HG02623 (cell line): ENCODE measurements at regions not wholly inside any gene's neighbourhood (a gene's known extent, or its start where the extent isn't known, plus 50 kb on each side); places are given as distances from the start of the nearest gene placed in this dataset.

Experiments
- ATAC-seq: cut with Tn5 transposase; IDR thresholded peaks from one replicate; pipeline ENCODE4 v1.9.1; 2021; ENCODE audit warnings: moderate library complexity; ENCODE audit not compliant: unreplicated experiment

DNA sequence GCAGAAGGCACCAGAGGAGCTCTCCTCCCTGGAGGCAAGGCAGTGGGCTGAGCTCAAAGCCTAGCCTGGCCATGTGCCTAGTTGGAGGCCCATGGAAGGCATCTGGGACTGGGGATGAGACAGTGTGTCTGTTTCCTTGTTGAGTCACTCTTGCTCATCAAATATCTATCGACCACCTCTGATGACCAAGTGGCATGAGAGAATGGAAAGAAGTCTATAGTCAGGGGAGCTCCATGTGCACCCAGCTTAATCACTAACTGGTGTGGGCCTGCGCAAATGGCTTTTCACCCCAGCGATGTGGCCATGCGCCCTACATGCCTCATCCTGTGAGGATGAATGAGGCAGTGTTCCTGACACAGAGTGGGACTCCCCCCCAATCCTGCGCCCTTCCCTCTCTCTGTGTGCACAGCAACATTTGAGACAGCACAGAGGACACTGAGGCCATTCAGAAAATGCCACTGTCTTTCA, 229.9 kb downstream of the RPS24 start:
- no peak for ATAC-seq

DNA sequence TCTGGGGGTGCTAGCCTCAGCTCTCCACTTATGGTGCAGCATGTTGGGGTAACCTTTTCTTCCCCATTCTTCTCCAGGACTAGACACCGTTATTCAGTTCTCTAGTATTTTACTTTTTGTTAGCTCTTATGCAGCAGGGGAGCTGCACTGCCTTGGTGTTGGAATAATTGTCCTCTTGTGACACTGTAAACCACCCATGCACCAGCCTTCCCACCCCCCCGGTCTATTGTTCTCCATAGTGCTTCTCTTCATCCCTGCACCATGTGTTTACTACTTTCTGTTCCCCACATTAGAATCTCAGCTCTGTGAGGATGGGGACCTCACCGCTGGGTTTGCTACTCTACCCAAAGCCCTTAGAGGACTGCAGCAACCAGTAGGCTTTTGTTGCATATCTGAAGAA, 230.7 kb downstream of the RPS24 start:
- no peak for ATAC-seq

DNA sequence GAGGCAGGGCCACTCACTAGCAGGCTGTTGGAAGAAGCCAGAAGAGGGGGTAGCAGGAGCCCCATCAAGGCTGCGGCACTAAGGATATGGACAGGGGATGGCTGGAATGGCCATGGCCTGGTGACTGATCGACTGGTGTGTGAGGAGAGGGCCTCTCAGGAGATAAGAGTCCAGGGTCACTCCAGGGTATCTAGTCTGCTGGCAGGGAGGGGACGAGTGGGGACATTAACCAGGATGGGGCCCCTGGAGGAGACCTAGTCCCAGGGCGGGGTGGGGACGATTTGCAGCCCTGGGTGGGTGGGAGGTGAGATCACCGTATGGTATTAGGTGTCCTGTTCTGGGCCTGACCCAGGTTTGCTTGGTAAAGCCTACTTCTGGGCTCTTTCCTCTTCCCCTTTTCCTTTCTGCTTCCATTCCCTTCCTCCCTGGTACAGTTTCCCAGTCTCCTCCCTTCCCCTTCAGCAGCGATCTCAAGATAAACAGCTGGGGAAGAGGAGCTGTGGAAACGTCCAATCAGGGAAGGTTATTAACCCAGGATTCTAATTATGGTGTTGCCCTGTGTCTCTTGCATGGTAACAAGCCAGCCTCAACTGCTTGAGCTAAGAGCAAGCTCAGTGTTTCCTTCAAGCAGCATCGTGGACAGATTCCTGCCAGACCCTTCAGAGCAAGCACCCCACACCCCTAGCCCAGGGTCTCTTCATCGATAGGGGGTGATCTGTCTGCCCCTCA, 233.2 kb downstream of the RPS24 start:
- no peak for ATAC-seq

DNA sequence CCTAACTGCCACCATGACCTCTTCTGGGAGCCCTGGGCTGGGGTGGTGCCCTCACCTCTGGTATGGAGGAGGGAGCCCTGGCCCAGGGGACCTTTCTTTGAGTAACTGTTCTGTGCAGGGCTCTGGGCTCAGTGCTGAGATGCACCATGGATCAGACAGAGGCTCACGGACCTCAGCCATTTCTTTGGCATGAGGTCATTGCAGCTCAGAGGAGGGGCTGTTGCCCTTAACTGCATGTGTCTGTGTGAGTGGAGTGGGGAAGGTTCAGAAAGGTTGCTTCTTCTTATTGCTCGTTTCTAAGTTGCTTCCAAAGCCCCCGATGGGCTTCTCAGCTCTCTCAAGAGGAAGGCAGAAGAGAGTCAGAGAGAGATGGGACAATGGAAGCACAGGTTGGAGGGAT, 233.9 kb downstream of the RPS24 start:
- ATAC-seq = no peak

DNA sequence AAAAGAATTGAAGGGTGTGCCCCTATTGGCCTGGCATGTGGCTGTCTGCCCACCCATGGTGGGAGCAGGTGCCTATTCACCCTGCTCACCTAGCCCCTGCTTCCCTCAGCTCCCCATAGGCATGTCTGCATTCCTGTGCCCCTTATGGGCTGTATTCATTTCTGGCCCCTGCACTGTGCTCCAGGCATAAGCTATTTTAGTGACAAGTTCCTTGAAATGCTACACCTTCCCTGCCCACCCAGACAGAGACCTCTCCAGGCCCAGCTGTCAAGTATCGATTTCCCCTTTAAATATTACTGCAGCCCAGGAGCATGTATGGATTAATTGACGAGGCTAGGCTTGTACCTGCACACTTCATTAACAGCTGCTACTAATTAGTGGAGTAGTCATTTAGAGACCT, 235.4 kb downstream of the RPS24 start:
- no peak for ATAC-seq

DNA sequence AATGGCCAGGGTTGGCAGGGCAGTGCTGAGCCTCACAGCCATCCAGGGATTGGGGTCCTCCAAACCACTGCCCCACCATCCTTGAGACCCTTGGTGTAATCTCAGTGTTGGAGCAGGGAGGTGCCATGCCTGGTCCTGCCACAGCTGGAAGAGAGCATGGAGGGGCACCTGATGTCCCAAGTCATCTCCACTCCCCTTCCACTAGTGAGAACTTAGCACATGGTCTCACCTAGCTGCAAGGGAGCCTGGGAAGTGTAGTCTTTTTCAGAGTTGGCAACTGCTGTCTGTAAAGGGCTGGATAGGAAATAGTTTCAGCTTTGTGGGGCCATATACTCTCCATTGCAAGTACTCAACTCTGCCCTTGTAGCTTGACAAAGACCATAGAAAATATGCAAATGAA, 238.7 kb downstream of the RPS24 start:
- no peak for ATAC-seq

DNA sequence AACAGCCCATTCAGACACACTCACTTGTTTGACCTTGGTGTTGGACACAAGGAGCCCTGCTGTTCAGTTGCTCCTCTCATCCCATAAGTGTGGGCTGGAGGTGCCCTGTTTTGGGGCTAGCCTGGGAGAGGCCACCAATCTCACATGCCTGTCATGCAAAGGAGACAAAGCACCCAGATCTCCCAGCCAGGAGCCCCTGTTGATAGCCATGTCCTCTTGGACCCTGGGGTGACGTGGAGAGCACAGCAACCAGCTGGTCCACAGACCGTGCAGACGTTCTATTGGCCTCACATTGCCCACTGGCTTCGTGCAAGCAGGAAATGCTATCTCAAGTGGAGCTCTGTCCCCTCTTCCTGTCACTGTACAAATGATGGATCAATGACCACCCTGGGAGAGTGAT, 240.8 kb downstream of the RPS24 start:
- ATAC-seq = no peak

DNA sequence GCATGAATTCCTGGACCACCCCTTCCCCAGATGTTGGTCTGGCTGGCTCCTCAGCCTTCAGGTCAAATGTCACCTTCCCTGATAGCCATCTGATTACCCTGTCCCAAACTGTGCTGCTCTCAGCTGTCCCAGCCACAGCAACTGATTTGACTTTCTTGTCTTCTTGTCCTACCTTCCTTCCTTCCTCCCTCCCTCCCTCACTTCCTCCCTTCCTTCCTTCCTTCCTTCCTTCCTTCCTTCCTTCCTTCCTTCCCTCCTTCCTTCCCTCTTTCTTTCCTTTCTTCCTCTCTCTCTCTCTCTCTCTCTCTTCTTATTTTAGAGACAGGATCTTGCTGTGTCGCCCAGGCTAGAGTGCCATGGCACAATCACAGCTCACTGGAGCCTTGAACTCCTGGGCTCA, 242.5 kb downstream of the RPS24 start:
- no peak for ATAC-seq

DNA sequence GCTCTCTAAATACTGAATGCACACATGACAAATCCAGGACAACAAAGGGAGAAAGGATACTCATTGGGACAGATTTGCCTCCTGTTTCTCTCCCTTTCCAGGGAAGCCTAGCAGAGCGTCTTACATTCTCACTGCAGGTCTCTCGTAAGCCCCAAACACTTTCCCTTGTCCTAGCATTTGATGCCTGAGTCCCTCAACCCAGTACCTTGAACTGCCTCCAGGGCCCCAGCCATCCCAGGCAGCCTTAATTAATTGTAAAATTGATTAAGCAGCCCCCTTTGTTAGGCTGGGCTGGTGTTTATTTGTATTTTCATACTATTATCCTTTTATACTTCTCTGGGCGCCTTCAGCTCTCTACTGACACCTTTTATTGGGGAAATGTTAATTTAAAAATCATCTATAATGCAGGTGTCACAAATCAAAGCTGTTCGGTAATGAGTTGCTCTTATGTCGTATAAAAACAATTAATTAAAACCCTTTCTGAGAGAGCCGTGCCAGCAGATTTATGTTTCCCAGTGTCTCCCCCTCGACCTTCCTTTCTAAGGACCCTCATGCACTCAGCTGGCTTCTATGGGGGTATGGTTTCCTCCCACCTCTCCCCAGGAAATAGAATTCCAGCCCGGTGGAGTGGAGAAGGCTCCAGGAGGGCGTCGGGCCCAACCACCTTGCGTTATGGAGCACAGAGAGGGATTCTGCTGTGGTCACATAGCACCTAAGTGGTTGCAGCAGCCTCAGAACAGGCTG, 243.8 kb downstream of the RPS24 start:
- ATAC-seq = no peak

DNA sequence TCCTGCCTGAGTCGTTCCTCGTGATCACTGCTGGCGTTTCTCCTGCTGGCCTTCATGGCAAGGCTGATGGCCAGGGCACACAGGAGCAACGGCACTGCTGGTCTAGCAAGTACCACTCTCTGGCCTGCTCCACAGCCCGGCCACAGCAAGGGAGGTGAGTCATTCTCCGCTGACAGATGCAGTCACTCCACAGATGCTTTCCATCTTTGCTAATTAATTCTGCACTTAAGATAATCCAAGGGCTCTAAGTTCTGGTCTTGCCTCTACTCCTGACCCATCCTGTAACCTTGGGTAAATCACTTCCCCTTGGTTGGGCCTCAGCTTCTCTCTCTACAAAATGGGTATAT, 244.4 kb downstream of the RPS24 start:
- ATAC-seq = no peak

DNA sequence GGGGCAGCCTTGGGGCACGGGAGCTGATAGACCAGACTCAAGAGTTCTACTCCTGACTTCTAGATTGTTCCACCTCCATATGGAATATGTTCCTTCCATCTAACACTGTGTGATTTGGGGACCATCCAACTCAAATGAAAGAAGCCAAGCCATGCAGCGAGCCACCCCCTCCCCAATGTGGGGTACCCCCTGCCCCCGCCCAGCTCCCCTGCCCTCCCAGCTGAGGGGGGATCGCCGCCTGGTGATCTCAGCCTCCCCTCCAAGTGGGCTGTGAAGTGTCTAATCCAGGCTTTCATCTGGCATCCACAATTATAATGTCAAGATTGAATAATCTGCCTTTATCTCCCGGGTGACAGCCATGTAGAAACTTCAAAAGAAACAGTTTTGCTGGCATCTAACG, 246.1 kb downstream of the RPS24 start:
- ATAC-seq = no peak

DNA sequence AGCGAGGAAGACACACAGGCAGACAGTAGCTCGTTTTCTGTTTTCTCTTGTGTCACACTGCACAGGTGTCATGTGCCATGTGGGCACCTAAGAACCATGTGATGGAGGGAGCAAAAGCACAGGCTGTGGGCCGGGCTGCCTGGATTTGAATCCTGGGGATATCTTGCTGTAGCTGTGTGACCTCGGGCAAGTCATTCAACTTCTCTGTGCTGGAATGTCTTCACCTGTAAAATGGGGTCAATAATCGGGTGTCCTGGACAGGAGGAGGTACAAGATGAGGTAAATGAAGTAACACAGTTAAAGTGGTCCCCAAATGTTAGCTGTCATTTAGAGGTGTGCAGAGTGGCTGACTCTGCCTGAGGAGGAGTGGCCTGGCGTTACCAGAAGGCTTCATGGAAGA, 246.9 kb downstream of the RPS24 start:
- ATAC-seq = no peak

DNA sequence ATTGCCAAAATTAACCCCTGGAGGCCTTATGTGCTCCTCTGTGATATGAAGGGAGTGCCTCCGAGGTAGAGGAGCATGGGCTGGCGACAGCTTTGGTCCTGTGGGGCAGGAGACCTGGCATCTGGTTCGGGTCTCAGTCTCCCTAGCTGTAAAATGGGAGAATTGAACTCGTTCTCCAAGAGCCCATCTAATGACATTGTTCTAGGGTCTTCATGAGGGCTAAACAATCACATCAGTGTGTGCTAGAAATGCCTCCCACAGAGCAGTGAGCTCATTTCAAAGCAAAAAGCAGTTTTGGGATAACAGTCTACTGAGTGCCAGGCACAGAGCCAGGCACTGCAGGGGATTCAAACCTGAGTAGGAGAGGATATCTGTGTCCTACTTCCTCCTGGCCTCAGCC, 248.0 kb downstream of the RPS24 start:
- no peak for ATAC-seq

DNA sequence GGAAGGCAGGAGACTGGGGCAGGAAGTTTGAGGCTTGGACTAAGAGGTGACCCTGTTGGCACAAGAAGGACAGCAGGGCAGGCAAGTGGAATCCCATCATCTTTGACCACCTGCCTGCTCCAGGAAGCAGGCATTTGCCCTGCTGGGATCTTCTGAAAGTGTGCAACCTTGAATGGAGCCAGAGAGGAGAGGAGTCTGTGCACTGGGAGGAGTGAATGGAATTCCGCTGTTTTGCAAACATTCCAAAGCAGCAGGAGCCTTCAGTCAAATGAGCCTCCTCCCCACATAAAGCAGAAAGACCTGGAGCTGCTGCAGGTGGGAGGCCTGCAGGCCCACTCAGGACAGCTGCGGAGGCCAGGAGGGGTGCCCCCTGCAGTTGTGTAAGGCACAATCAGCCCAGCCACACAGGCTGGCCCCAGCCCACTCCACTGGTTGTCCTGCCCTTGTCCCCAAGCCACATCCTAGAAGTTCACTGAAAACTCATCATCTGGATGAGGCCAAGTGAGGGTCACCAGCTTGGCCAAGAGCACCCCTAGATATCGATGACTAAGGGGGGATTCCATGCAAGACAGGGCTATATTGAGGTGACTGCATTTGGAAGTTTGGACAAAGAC, 249.5 kb downstream of the RPS24 start:
- no peak for ATAC-seq

DNA sequence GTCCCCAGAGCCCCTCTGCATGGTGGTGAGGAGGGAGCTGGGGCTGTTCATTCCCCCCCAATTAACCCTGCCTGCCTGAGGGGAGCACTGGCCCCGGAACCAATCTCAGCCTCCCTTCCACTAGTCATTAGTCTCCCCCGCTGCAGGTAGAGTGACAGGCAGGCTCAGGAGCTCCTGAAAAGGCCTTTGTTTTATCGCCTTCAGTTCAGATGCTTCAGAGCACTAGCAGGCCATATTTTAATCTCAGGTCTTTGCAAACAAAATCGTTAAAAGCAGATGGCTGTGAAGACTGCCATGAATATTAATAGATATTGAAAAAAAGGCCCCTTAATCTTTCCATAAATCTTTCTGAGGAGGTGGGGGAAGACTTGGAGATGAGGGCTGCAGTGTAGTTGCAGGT, 250.7 kb downstream of the RPS24 start:
- ATAC-seq = no peak

DNA sequence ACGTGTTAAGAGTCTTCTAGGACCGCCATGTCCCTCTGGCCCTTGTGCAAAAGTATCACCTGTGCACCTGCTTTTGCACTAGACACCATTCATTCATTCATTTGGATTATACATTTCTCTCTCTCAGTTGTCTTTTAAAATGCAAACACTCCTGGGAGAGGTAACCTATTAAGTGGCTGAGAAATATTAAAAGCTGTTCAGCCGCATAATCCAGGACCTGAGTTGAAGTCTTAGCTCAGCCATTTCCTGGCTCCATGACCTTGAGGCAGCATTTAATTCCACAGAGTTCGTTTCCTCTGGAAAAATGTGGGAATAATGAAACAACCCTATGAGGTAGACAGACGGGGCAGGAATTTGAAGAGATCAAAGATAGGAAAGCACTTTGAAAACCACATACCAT, 251.6 kb downstream of the RPS24 start:
- no peak for ATAC-seq

DNA sequence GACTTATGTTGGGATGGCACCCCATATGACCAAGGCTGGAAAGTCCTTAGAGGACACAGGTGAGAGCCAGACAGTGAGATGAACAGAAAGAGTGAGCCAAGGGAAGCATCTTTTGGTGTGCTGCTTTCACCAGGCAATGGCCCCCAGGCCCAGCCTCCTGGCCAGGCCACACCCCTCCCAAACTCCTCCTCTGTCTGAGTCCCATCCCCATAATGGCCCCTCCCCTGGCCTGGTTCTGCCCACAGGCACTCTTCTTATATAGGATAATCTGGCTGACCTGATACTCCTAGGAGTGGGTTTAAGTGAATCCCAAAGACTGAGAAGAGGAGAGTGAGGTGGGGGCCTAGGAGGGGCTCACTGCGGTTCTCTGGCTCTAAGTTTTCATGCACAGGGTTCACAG, 252.5 kb downstream of the RPS24 start:
- no peak for ATAC-seq

DNA sequence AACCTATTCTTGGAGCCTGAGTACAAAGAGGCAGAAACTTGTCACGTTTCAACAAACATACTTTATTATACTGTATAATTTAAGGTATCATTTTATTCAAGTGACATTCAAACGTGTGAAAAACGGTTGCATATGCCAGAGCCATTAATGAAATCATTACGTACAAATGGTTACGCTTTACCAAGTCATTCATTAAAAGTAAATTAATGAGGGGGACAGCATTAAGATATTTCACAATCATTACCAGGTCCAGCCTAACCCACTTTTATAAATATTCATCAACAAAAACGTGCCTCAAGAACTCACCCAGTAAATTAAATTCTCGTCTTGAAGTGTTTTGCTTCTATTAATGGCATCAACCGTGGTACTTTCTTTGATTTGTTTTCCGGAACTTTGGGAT, 253.0 kb downstream of the RPS24 start:
- no peak for ATAC-seq

DNA sequence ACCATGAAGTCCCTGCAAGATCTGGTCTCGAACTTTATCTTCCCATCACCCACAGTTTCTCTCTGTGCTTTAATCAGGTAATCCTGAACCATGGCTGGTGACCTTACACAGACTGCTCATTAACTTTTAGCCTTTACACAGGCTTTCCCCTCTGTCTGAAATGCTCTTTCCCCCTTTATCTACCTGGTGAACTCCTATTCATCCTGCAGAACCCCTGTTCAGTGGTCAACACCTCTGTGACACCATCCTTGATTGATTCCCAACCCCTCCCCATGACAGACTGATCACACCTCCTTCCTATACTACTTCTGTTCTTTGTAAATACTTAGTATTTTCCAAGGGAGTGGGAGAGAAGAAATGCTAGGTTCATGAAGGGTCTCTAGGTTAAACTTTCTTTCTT, 254.0 kb downstream of the RPS24 start:
- no peak for ATAC-seq

DNA sequence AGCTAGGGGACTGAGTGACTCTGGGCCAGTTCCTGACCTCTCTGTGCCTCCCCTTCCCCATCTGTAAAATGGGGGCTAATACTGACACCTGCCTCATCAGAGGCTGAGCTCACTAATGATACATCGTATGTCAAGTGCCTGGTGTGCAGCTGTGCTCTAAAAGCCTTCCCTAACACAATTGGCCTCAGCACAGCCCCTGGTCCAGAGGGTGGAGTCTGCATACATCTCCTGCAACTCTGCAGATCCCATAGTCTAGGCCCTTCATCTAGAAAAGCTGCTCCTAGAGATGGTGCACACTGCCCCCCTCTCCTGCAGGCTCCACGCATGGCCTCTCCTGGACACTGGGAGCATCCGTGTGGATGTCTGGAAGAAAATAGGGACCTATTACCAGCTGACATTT, 255.0 kb downstream of the RPS24 start:
- no peak for ATAC-seq

DNA sequence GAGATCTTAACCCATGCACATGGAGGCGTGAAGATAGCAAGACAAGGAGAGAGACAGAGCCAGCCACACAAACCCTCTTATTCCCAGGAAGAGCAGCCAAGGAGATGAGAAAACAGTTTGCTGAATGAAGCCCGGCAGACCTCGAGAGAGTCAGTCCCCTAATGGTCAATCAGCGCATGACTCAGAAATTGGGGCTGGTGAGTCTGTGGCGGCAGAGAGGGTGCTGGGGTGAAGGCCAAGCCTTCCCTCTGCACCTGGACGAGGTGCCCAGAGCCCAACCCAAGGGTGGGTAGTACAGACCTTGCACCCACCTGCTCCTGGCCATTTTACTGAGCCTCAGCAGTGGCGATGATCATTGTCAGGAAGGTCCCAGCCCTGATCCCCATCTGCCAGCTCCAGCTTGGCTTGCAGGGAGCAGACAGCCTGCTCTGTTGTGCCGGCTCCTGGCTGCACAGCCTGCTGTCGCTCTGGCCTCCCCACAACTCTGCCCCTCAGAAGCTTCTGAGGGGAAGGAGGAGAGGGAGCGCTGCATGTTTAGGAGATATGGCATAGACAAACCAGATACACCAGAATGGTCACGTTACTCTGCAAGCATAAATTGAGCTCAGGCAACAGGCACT, 256.6 kb downstream of the RPS24 start:
- no peak for ATAC-seq

DNA sequence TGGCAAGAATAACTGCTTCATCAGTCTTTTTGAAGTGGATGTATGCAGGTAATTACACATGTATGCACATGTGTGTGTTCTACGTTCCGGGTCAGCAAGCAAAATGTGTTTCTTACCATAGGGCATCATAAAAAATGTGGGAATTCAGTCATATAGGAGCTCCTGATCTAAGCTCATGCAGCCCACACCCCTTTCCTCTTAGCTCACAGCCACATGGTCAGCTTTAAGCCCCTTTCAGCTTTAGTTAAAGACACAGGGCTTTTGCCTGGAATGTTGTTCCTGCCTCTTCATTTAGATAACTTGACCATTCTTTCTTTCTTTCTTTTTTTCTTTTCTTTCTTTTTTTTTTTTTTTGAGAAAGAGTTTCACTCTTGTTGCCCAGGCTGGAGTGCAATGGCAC, 258.1 kb downstream of the RPS24 start:
- no peak for ATAC-seq
